ENCODE measurements at regions not wholly inside any gene's neighbourhood (a gene's known extent, or its start where the extent isn't known, plus 50 kb on each side); places are given as distances from the start of the nearest gene placed in this dataset.

GRCh38 chr12:90071996-90072395, 363.4 kb upstream of the ATP2B1 start:
- peaks cover 0 to 2% (median 0%) of the 10 kb centered on the region in 4 donors for H3K27me3 ChIP-seq (ENCODE audit: control insufficient read depth in 4 of 4, insufficient read depth in 4 of 4, low read length in 3 of 4)
- H3K4me3 ChIP-seq (ENCODE audit: low read depth in 1 of 3, low read length in 3 of 3), result no peak overlapping the region
- 83% methylated on average over 8 of the region's 8 CpGs for WGBS
- H3K4me1 ChIP-seq (ENCODE audit: control insufficient read depth in 4 of 4, insufficient read depth in 4 of 4, low read length in 3 of 4), result no peaks in the 10 kb centered on the region
- H3K9ac ChIP-seq (ENCODE audit: low read depth in 1 of 2, low read length in 2 of 2), result no peak overlapping the region
- DNase-seq (ENCODE audit: low spot score), result no peak
- no peaks in the 10 kb centered on the region for H3K36me3 ChIP-seq (ENCODE audit: control insufficient read depth in 4 of 4, insufficient read depth in 3 of 4, low read depth in 1 of 4, low read length in 3 of 4)
- TF ChIP-seq FOXA2 (IDR thresholded peaks at IDR 0.05) (no peak), ATF3 (IDR thresholded peaks at IDR 0.05) (no peak), MAX (IDR thresholded peaks at IDR 0.05) (no peak), NR2F2 (IDR thresholded peaks at IDR 0.05) (no peak), ZBTB33 (IDR thresholded peaks at IDR 0.05) (no peak), YY1 (IDR thresholded peaks at IDR 0.05) (no peak), RAD21 (IDR thresholded peaks at IDR 0.05) (no peak), SP1 (IDR thresholded peaks at IDR 0.05) (no peak), RXRA (IDR thresholded peaks at IDR 0.05) (no peak)
- TF ChIP-seq, protein P1, sequence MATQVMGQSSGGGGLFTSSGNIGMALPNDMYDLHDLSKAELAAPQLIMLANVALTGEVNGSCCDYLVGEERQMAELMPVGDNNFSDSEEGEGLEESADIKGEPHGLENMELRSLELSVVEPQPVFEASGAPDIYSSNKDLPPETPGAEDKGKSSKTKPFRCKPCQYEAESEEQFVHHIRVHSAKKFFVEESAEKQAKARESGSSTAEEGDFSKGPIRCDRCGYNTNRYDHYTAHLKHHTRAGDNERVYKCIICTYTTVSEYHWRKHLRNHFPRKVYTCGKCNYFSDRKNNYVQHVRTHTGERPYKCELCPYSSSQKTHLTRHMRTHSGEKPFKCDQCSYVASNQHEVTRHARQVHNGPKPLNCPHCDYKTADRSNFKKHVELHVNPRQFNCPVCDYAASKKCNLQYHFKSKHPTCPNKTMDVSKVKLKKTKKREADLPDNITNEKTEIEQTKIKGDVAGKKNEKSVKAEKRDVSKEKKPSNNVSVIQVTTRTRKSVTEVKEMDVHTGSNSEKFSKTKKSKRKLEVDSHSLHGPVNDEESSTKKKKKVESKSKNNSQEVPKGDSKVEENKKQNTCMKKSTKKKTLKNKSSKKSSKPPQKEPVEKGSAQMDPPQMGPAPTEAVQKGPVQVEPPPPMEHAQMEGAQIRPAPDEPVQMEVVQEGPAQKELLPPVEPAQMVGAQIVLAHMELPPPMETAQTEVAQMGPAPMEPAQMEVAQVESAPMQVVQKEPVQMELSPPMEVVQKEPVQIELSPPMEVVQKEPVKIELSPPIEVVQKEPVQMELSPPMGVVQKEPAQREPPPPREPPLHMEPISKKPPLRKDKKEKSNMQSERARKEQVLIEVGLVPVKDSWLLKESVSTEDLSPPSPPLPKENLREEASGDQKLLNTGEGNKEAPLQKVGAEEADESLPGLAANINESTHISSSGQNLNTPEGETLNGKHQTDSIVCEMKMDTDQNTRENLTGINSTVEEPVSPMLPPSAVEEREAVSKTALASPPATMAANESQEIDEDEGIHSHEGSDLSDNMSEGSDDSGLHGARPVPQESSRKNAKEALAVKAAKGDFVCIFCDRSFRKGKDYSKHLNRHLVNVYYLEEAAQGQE (IDR thresholded peaks at IDR 0.05), result no peak
- H3K9me3 ChIP-seq (ENCODE audit: control insufficient read depth in 4 of 4, low read length in 3 of 4), result no peaks in the 10 kb centered on the region
- no peak overlapping the region for H3K27ac ChIP-seq (ENCODE audit: low read depth in 1 of 2, low read length in 2 of 2)

DNA sequence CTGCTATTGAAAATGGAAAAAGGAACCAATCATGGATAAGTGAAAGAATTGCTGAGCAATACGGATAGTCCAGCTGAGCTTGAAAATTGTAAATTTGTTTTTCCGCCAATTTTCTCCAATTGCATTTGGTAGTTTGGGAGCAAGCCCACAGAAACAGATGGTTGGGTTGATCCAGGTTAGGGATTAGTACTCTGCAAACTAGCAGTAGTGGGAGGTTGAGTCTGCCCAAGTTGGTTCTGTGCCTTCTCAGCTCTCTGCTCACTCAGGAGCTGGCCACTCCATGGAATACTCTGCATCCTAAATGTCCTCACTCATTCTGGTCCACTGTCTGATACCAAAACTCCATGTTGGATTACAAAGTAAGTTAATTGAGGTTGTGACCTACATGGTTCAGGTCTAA, 361.1 kb upstream of the ATP2B1 start:
- Histone ChIP-seq H3K27ac (ENCODE audit: low read depth in 1 of 2, low read length in 2 of 2) (no peak overlapping the region), H3K4me1 (ENCODE audit: control insufficient read depth in 4 of 4, insufficient read depth in 4 of 4, low read length in 3 of 4) (no peaks in the 10 kb centered on the region), H3K27me3 (ENCODE audit: control insufficient read depth in 4 of 4, insufficient read depth in 4 of 4, low read length in 3 of 4) (peaks cover 0 to 2% (median 0%) of the 10 kb centered on the region in 4 donors), H3K4me3 (ENCODE audit: low read depth in 1 of 3, low read length in 3 of 3) (no peak overlapping the region), H3K9me3 (ENCODE audit: control insufficient read depth in 4 of 4, low read length in 3 of 4) (no peaks in the 10 kb centered on the region), H3K36me3 (ENCODE audit: control insufficient read depth in 4 of 4, insufficient read depth in 3 of 4, low read depth in 1 of 4, low read length in 3 of 4) (no peaks in the 10 kb centered on the region), H3K9ac (ENCODE audit: low read depth in 1 of 2, low read length in 2 of 2) (no peak overlapping the region)
- no peak for DNase-seq (ENCODE audit: low spot score)
- 96% methylated on average over 2 of the region's 2 CpGs for WGBS
- TF ChIP-seq JUND (IDR thresholded peaks at IDR 0.05), result no peak
- no peak for TF ChIP-seq ZBTB33 (IDR thresholded peaks at IDR 0.05)
- TF ChIP-seq GABPA (IDR thresholded peaks at IDR 0.05 in 1 of 2, conservative IDR thresholded peaks at IDR 0.05 in 1 of 2), result no peak
- TF ChIP-seq, protein P1 (IDR thresholded peaks at IDR 0.05), result no peak
- no peak for TF ChIP-seq RXRA (IDR thresholded peaks at IDR 0.05)
- no peak for TF ChIP-seq NR2F2 (IDR thresholded peaks at IDR 0.05)
- TF ChIP-seq HNF4G (IDR thresholded peaks at IDR 0.05), result no peak
- no peak for TF ChIP-seq YY1 (IDR thresholded peaks at IDR 0.05)
- TF ChIP-seq RAD21 (IDR thresholded peaks at IDR 0.05), result no peak
- TF ChIP-seq TAF1 (conservative IDR thresholded peaks at IDR 0.05), result no peak
- TF ChIP-seq MAX (IDR thresholded peaks at IDR 0.05), result no peak
- no peak for TF ChIP-seq EGR1 (IDR thresholded peaks at IDR 0.05; ENCODE audit: low read depth in 2 of 2)
- no peak for TF ChIP-seq FOXA2 (IDR thresholded peaks at IDR 0.05)
- TF ChIP-seq ATF3 (IDR thresholded peaks at IDR 0.05), result no peak
- no peak for TF ChIP-seq FOXA1 (IDR thresholded peaks at IDR 0.05)
- no peak for TF ChIP-seq HNF4A (conservative IDR thresholded peaks at IDR 0.05)
- TF ChIP-seq, protein P2, sequence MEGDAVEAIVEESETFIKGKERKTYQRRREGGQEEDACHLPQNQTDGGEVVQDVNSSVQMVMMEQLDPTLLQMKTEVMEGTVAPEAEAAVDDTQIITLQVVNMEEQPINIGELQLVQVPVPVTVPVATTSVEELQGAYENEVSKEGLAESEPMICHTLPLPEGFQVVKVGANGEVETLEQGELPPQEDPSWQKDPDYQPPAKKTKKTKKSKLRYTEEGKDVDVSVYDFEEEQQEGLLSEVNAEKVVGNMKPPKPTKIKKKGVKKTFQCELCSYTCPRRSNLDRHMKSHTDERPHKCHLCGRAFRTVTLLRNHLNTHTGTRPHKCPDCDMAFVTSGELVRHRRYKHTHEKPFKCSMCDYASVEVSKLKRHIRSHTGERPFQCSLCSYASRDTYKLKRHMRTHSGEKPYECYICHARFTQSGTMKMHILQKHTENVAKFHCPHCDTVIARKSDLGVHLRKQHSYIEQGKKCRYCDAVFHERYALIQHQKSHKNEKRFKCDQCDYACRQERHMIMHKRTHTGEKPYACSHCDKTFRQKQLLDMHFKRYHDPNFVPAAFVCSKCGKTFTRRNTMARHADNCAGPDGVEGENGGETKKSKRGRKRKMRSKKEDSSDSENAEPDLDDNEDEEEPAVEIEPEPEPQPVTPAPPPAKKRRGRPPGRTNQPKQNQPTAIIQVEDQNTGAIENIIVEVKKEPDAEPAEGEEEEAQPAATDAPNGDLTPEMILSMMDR (IDR thresholded peaks at IDR 0.05; ENCODE audit: low read depth, low read length, missing input control), result no peak
